Muscle of arm (tissue), 1 donor: ENCODE measurements at regions not wholly inside any gene's neighbourhood (a gene's known extent, or its start where the extent isn't known, plus 50 kb on each side); places are given as distances from the start of the nearest gene placed in this dataset.

ENCODE experiments used
- DNase-seq: peaks from one replicate; pipeline ENCODE4 v3.0.0-alpha.2; 2013

DNA sequence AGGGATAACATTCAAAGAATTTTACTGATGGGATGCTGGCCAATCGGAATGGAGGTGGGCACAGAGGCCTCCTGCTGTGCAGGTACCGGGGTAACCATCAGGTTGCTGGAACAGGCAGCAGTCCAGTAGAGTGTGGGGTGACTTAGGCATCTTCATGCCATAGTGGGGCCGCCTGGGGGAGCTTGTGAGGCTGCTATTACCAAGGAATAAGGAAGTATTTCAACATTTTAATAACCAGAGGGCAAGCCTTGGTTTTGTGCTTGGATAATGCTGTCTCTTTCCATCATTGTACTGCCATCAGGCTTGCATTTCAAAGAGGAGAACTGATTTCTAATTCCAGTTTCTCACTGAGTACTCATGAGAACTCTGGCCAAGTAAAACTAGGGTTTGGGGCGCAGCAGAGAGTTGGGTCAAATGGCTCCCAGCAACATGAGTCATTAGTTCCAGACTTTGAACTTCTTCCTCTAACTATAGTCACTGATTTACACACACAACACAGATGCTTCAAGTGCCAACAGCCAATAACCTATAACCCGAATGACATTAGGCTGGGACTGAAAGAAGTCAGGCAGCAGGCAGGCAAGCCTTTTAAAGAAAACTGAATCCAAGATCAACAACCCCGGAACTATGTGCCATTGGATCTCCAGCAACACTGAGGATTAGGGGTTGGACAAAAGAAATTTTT is 56.1 kb upstream of the FHL2 start:
- DNase-seq = no peak

DNA sequence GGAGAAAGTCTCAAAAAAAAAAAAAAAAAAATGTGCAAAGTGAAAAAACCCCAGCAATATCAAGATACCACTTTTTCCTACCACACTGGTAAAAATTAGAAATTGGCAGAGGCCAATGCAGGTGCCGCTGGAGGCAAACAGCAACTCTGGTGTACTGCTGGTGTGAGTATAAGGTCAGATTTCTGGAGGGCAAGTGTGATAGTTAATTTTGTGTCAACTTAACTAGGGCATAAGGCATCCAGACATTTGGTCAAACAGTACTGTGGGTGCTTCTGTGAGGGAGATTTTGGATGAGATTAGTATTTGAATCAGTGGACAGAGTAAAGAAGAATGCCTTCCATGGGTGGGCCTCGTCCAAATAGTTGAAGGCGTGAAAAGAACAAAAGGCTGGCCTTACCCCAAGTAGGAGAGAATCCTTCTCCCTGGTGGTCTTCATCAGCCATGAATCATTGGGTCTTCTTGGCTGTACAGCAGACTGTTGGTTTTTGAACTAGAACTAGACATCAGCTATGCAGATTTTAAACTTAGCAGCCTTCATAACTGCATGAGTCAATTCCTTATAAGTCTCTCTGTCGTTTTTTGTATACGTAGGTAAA is 52.8 kb upstream of the FHL2 start:
- no peak for DNase-seq

DNA sequence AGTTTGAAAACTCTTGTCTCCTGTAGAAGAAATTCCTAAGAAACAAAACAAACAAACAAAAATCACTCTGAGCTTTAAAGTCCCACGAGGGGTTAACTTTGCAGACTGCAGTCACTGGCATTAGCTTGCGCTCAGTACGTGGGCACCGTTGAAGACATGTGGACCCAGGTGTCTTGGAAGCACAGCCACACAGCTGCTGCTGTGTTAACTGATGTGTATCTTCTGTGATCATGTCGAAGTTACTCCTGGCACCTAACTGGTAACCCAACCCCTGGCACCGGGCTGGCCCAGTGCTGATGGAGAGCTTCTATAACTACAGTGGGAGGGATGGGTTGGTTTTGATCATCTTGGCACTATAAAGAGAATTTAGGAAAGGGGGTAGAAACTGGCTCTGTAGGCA is 51.6 kb upstream of the FHL2 start:
- DNase-seq = no peak

DNA sequence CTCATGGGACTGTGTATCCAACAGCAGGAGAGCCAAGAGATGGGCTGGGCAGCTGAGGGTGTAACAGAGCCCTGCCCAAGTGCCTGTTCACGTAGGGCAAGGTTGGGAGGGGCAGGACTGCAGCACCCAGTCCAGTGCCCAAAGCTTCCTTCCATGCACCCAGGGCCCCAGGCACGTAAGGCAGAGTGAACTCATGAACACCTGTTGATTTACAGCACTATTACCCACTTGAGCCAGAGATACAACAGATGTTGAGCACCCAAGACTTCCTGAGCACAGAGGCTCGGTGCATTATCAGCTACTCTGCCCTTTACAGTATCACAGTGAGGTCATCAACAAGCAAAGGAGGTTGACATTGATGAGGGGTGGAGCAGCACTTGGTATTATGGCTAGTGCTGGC is 50.2 kb upstream of the FHL2 start:
- DNase-seq = no peak
